ENCODE measurements at regions not wholly inside any gene's neighbourhood (a gene's known extent, or its start where the extent isn't known, plus 50 kb on each side); places are given as distances from the start of the nearest gene placed in this dataset.

DNA sequence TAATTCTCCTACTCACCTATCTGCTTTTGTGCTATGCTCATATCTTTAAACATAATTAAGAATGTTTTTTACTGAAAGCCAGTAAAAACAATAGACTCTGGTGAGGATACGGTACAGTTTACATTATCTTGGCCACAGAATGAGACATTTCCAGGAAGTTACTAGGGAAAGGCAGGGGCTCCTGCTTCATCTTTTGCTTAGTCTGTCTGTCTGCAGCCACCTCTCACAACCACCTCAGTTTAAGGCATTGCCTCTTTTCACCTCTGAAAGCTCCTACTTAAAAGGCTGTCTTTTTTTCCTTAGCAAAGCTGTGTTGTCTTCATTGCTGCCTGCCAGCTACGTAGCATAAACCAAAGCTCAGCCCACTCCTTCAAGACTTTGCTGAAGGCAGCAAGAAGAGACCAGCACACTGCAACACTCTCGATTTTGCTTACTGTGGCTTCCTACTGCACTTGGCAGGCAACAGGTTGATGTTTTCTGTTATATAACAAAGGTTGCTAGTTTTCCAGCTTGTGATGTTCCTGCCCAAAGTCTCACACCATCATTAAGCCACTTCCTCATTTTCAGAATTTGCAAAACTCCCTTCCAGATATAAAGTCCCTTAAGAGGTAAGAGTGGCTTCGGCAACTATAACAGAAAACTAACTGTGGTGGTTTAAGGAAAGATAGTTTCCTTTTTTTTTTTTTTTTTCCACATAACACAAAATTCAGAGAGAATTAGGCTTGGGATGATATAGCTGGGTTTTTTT lies 432.9 kb downstream of the GRXCR1 start:
- TF ChIP-seq POLR2A (IDR thresholded peaks at IDR 0.05), result no peak
- TF ChIP-seq, protein P1, sequence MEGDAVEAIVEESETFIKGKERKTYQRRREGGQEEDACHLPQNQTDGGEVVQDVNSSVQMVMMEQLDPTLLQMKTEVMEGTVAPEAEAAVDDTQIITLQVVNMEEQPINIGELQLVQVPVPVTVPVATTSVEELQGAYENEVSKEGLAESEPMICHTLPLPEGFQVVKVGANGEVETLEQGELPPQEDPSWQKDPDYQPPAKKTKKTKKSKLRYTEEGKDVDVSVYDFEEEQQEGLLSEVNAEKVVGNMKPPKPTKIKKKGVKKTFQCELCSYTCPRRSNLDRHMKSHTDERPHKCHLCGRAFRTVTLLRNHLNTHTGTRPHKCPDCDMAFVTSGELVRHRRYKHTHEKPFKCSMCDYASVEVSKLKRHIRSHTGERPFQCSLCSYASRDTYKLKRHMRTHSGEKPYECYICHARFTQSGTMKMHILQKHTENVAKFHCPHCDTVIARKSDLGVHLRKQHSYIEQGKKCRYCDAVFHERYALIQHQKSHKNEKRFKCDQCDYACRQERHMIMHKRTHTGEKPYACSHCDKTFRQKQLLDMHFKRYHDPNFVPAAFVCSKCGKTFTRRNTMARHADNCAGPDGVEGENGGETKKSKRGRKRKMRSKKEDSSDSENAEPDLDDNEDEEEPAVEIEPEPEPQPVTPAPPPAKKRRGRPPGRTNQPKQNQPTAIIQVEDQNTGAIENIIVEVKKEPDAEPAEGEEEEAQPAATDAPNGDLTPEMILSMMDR (IDR thresholded peaks at IDR 0.05), result no peak

All from body of pancreas (tissue), 4 donors.